Fibroblast of villous mesenchyme (primary cell): ENCODE measurements at regions not wholly inside any gene's neighbourhood (a gene's known extent, or its start where the extent isn't known, plus 50 kb on each side); places are given as distances from the start of the nearest gene placed in this dataset.

Experiments
- DNase-seq: peaks from one replicate; pipeline ENCODE4 v3.0.0-alpha.2; 2010; ENCODE audit warnings: low read depth
- H3K4me3 ChIP-seq: 2 replicates; pipeline ENCODE4 v1.5.1; 2011; ENCODE audit warnings: low read depth, mild to moderate bottlenecking, low read length
- CTCF ChIP-seq: IDR thresholded peaks from 2 replicates; pipeline ENCODE4 v1.5.1; 2012; ENCODE audit warnings: low read depth, mild to moderate bottlenecking, low read length; ENCODE audit not compliant: insufficient read depth

DNA sequence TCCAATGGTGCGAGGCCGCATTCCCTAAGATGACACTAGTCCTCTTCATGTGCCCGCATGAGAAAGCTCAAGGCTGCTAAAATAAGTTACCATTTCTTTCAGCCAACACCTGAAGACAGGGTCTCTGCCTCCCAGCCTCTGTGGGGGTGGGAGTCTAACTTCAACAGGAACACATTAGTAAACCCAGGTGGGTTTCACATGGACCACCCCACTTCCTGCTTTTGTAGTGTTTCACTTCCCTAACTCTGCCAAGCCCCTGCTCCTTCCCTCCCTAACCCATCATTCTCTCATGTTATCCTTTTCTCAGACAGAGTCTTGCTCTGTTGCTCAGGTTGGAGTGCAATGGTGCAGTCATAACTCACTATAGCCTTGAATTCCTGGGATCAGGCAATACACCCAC lies 783.6 kb downstream of the UQCRFS1 start:
- TF ChIP-seq CTCF: no peak

DNA sequence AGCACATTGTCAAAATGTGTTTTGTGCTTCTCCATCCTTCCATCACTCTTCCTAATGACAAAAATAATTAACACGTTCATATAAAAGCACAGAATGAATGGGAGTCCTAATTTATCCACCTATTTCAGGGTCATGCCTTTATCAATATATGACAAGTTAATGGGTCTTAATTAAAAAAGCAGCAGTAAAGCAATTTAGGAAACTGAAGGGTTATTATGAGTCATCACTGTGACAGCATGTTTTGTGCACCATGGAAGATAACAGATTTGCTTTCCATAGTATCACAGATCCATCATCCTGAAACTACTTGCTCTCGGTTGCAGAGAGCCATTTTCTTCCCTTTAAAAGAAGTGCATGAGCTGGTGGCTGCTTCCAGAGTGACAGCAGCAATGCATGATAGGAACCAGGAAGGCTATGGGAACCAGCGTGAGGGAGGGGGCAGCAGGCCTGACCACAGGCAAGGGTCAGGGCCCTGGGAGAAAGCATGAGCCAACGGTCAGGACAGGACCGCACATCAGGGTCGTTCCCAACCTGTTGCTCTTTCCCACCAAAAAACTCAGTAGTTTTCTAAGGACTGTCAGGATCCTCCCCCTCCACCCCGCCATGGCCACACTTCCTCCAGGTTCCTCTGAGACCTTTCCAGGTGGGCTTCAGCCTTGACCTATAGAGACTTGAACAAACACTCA lies 784.1 kb downstream of the UQCRFS1 start:
- no peak overlapping the region for H3K4me3 ChIP-seq
- no peak for TF ChIP-seq CTCF
- no peak for DNase-seq

More for the DNA sequence above, 783.6 kb downstream of the UQCRFS1 start:
- no peak overlapping the region for H3K4me3 ChIP-seq
- DNase-seq: no peak

- no peak overlapping the region for H3K4me3 ChIP-seq
- no peak for TF ChIP-seq CTCF
- DNase-seq: no peak
Measured at GRCh38 chr19:28427376-28428083, 785.4 kb downstream of the UQCRFS1 start.

DNA sequence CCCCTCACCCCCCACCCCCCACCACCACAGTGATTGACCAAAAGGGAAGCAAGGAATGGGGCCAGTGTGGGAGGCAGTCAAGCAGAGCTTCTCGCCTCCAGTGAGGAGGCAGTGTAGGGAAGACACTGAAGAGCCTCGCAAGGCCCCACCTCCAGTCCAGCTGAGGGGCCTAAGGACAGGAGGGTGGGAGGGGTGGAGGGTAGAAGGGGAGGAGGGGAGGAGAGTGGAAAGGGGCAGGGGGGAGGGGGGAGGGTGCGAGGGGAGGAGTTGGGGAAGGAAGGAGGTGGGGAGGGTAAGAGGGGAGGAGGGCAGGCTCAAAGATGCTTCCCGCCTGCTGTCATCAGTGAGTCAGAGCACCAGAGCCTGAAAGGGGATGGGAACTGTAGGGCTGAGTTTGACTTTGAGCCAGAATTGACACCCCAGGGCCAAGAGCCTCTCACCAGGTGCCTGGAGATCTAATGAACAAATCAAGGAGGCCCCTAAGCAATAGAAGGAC lies 786.2 kb downstream of the UQCRFS1 start:
- DNase-seq: no peak
- no peak overlapping the region for H3K4me3 ChIP-seq
- no peak for TF ChIP-seq CTCF

GRCh38 chr19:28426110-28426729 lies 786.7 kb downstream of the UQCRFS1 start:
- DNase-seq: no peak
- TF ChIP-seq CTCF: no peak
- no peak overlapping the region for H3K4me3 ChIP-seq

DNA sequence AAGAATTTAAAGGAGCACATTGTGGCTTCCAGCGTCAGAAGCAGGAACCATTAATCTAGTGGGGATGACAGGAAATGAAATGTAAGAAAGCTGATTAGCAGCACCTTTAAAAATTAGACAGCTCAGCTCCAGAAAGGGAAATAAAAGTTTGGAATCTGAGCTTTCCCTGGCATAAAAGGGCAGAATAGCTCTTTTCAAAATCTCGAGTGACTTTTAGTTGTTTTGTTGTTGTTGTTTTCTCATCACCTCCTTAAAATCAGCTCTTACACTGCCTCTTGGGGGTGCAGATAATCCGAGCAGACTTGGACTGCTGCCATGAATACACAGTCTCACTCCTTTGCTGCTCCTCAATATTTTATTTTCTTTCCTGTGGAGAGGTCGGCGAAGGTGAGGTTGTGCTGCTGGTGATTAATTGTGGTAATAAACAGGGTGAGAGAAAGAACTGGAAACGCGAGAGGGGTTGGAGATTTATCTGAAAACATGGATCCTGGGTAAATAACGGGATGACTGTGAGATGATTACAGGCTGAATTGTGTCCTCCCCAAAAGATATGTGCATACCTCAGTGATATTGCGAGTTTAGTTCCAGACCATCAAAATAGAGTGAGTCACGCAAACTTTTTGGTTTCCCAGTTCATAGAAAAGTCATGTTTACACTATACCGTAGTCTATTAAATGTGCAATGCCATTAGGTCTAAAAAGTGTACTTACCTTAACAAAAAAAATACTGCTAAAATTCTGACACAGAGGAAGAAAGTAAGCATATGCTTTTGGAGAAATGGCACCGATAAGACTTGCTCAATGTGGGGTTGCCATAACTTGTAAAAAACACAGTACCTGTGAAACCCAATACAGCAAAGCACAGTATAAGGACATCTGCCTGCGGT lies 787.7 kb downstream of the UQCRFS1 start:
- no peak overlapping the region for H3K4me3 ChIP-seq
- TF ChIP-seq CTCF: no peak
- DNase-seq: no peak
